IPS-20b (cell line): ENCODE measurements at regions not wholly inside any gene's neighbourhood (a gene's known extent, or its start where the extent isn't known, plus 50 kb on each side); places are given as distances from the start of the nearest gene placed in this dataset.
A peak's percentile ranks its signal among the peaks of the same experiment; 100 is the strongest.
"Not testable (repeated sequence)": the region's sequence is repeated elsewhere in the genome, so short reads cannot be mapped to it uniquely, and the experiment has no call there.

ENCODE experiments used
- H3K27ac ChIP-seq: one replicate; pipeline ENCODE4 v1.5.1; 2013; ENCODE audit warnings: low read length
- H3K27me3 ChIP-seq: 2 replicates; pipeline ENCODE4 v1.6.1; 2013; ENCODE audit warnings: mild to moderate bottlenecking, low read length, inconsistent platforms; ENCODE audit not compliant: insufficient read depth
- H3K36me3 ChIP-seq: 2 replicates; pipeline ENCODE4 v1.6.1; 2013; ENCODE audit warnings: low read depth, mild to moderate bottlenecking, inconsistent platforms, low read length, moderate library complexity; ENCODE audit not compliant: insufficient read depth
- H3K4me1 ChIP-seq: 2 replicates; pipeline ENCODE4 v1.6.1; 2013; ENCODE audit warnings: mild to moderate bottlenecking, control low read depth, inconsistent platforms, low read length, moderate library complexity; ENCODE audit not compliant: insufficient read depth
- H3K4me3 ChIP-seq: 2 replicates; pipeline ENCODE4 v1.5.1; 2013; ENCODE audit warnings: mild to moderate bottlenecking, low read length, inconsistent platforms
- H3K9ac ChIP-seq: 2 replicates; pipeline ENCODE4 v1.6.1; 2013; ENCODE audit warnings: low read depth, mild to moderate bottlenecking, inconsistent platforms, low read length, moderate library complexity
- H3K9me3 ChIP-seq: 2 replicates; pipeline ENCODE4 v1.6.1; 2013; ENCODE audit warnings: mild to moderate bottlenecking, low read depth, low read length, inconsistent platforms; ENCODE audit not compliant: insufficient read depth

DNA sequence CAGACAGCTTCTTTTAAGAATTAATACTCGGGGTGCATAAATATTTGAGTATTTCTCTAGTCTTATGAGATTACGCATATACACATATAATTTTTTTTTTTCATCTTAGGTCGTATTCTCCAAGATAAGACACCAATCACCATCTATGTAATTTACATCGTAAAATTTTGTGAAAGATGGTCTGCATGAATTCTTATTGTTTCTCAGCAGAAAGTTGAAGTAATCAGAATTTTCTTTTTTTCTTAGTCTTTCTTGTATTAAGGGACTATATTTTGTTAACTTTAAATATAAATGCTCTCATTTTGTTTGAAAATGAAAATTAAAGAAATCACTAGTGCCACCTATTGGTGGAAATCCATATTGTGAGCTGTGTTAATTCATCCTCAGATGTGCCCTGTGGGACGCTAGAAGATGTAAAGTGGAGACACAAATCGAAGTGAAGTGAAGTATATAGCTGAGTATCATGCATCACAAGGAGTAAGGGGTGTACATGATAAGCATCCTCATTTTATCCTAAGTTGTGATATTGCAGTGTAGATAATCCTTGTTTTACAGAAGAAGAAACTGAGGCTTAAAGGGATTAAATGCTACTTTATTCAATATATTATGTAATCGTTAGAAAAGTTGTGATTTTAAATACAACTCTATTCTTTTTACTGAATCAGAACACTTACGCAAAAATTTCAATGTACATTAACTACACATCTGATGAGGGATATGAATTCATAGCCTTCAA is 2084.3 kb downstream of the LRRC4C start:
- Histone ChIP-seq H3K27ac (no peak overlapping the region), H3K9ac (no peak overlapping the region), H3K4me1 (no peaks in the 10 kb centered on the region), H3K4me3 (no peak overlapping the region), H3K27me3 (no peaks in the 10 kb centered on the region), H3K36me3 (no peaks in the 10 kb centered on the region), H3K9me3 (no peaks in the 10 kb centered on the region)

DNA sequence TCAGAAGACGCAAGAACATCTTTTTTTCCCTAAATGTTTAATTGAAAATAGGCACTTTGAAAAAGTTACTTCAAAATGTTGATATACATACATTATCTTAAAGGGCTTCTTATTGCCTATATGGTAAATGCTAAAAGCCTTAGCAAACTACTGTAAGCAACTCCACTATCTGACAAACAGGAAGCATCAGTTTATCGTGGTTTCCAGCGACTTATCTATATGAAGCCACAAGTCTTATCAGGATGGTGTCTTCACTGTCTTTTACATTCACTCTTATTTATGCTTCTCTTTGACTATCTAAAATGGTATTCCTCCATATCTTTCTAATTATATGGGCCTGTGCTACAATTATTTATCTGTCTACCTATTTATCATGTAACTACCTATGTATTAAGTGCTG is 2091.9 kb downstream of the LRRC4C start:
- no peak overlapping the region for H3K4me3 ChIP-seq
- H3K27me3 ChIP-seq = no peaks in the 10 kb centered on the region
- H3K27ac ChIP-seq = no peak overlapping the region
- no peaks in the 10 kb centered on the region for H3K4me1 ChIP-seq
- H3K9me3 ChIP-seq = no peaks in the 10 kb centered on the region
- H3K9ac ChIP-seq = no peak overlapping the region
- H3K36me3 ChIP-seq = no peaks in the 10 kb centered on the region

DNA sequence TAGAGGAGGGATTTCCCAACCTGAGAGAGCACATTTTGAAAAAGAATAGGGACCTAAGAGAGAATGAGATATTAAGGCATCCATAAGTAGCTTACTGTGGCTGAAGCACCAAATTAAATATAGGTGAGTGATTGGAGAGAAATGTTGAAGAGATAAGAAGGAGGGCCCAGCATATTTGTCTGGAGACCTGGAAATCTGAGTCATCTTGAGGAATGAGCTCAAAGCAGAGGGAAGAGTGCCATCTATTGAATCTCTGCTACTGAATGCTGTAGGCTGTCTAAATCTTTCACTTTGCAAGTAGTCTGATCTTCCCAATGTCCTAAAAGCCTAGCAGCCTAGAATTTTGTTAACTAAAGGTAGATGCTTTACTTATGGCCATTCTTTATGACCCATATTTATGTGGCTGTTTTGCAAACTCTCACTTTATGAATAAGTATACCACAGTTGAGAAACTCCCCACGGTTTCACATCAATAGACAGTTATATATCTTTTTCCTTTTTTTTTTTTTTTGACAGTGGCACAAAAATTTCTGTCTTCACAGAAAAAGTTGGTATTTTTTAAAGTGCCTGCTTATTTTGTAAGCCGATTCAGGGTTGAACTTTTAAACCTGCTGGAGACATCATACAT is 2093.5 kb downstream of the LRRC4C start:
- no peak overlapping the region for H3K4me3 ChIP-seq
- H3K27me3 ChIP-seq = no peaks in the 10 kb centered on the region
- H3K4me1 ChIP-seq = no peaks in the 10 kb centered on the region
- H3K36me3 ChIP-seq = no peaks in the 10 kb centered on the region
- H3K27ac ChIP-seq = no peak overlapping the region
- no peaks in the 10 kb centered on the region for H3K9me3 ChIP-seq
- no peak overlapping the region for H3K9ac ChIP-seq

DNA sequence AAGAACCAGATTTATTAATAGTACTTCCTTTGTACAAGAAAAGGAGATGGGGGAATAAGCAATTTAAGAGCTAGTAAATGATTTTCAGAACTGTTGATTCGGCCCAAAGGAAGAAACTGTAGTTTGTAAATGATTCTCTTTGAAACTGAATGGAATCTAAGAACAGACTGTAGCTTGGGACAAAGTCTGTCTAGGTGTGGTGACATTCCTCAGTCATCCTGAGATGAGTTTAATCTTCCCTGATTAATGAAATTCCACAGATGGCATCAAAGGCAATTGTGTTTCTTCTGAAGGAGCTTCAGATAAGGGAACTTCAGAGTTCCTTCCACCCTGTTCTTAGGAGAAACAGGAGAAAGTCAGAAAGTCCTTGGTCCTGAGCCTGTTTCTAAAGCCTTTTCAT is 2095.9 kb downstream of the LRRC4C start:
- no peak overlapping the region for H3K9ac ChIP-seq
- H3K4me3 ChIP-seq = no peak overlapping the region
- no peaks in the 10 kb centered on the region for H3K27me3 ChIP-seq

DNA sequence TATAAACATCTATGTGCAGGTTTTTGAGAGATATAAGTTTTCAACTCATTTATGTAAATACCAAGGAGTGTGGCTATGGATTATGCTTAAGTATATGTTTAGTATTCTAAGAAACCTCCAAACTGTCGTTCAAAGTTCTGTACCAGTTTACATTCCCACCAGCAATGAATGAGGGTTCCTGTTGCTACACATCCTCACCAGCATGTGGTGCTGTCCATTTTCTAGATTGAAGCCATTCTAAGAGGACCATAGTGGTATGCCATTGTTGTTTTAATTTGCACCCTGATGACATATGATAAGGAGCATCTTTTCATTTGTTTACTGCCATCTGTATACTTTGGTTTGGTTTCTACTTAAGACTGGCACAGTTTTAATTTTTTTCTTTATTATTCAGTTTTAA is 2097.9 kb downstream of the LRRC4C start:
- Histone ChIP-seq H3K36me3 (no peaks in the 10 kb centered on the region), H3K27me3 (no peaks in the 10 kb centered on the region), H3K4me1 (no peaks in the 10 kb centered on the region), H3K9ac (no peak overlapping the region), H3K4me3 (no peak overlapping the region), H3K27ac (no peak overlapping the region), H3K9me3 (no peaks in the 10 kb centered on the region)

More for the DNA sequence above, 2095.9 kb downstream of the LRRC4C start:
- Histone ChIP-seq H3K36me3 (no peaks in the 10 kb centered on the region), H3K4me1 (no peaks in the 10 kb centered on the region), H3K27ac (no peak overlapping the region), H3K9me3 (no peaks in the 10 kb centered on the region)

- H3K27ac ChIP-seq = no peak overlapping the region
- no peaks in the 10 kb centered on the region for H3K27me3 ChIP-seq
- H3K4me3 ChIP-seq = 0 out of 2 replicates have a peak overlapping the region, but pooled peaks have one; percentile 13
- H3K4me1 ChIP-seq = peaks cover 8% of the 10 kb centered on the region; the same call in 1 of the 2 replicates
- no peaks in the 10 kb centered on the region for H3K36me3 ChIP-seq
- H3K9me3 ChIP-seq = peaks cover 4% of the 10 kb centered on the region; the same call in 1 of the 2 replicates
- H3K9ac ChIP-seq = no peak overlapping the region
These were observed 2113.5 kb downstream of the LRRC4C start for GRCh38 chr11:39345834-39346442.

DNA sequence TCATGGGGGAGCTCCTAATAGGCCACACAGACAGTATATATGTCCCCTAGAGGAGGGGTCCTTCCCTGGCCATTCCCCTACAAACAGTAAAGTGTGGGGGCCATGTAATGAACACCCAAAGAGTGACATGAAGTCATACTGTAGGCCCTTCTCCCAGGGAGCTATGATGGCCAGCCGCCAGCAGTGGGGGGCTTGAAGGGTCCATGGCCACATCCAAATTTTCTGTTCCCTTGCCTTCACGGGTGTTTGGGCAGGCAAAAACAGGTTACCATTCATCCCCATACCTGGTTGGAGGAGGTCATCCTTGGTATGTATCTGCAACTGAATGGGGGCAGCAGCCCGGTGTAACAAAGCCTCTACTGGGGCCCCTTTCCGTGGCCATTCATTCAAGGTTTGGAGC is 2118.0 kb downstream of the LRRC4C start:
- Histone ChIP-seq H3K27me3 (no peaks in the 10 kb centered on the region), H3K4me3 (no peak overlapping the region), H3K27ac (no peak overlapping the region)

GRCh38 chr11:39333006-39333405 is 2126.4 kb downstream of the LRRC4C start:
- H3K9me3 ChIP-seq, H3K27me3 ChIP-seq, H3K9ac ChIP-seq, H3K36me3 ChIP-seq, H3K4me1 ChIP-seq, H3K4me3 ChIP-seq, H3K27ac ChIP-seq: not testable (repeated sequence)

More for the DNA sequence above, 2118.0 kb downstream of the LRRC4C start:
- peaks cover 23% of the 10 kb centered on the region for H3K9me3 ChIP-seq
- no peaks in the 10 kb centered on the region for H3K36me3 ChIP-seq
- peaks cover 8% of the 10 kb centered on the region; the same call in 1 of the 2 replicates for H3K4me1 ChIP-seq
- no peak overlapping the region for H3K9ac ChIP-seq

- H3K4me1 ChIP-seq = peaks cover 4% of the 10 kb centered on the region; the same call in 1 of the 2 replicates
- H3K9ac ChIP-seq = no peak overlapping the region
- no peaks in the 10 kb centered on the region for H3K36me3 ChIP-seq
- H3K27me3 ChIP-seq = no peaks in the 10 kb centered on the region
- no peak overlapping the region for H3K27ac ChIP-seq
- no peak overlapping the region for H3K4me3 ChIP-seq
- no peaks in the 10 kb centered on the region for H3K9me3 ChIP-seq
These were observed 2132.2 kb downstream of the LRRC4C start for GRCh38 chr11:39327302-39327701.

- H3K36me3 ChIP-seq, H3K27ac ChIP-seq, H3K4me1 ChIP-seq, H3K9ac ChIP-seq, H3K4me3 ChIP-seq, H3K9me3 ChIP-seq, H3K27me3 ChIP-seq: not testable (repeated sequence)
These were observed 2147.6 kb downstream of the LRRC4C start for GRCh38 chr11:39311888-39312287.

DNA sequence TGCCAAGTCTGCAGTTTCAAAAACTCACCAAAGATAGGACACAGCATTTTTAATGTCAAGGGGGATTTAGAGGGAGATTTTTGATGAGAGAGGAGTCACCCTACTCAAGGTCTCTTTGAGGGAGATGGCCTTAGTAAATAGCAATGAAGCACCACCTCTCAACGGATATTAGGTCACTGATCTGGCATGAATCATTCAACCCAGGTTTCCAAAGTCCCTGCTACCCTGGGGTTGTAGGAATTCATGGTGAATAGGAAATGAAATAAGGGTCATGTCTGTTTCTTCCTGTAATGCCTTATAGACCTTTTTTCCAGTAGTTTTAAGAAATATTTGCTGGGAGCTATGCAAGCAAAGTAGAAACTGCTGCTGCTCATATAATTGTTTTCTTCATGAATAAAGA is 2154.9 kb downstream of the LRRC4C start:
- no peaks in the 10 kb centered on the region for H3K27me3 ChIP-seq
- H3K27ac ChIP-seq = no peak overlapping the region
- H3K9ac ChIP-seq = no peak overlapping the region
- H3K36me3 ChIP-seq = no peaks in the 10 kb centered on the region
- H3K4me1 ChIP-seq = no peaks in the 10 kb centered on the region
- no peaks in the 10 kb centered on the region for H3K9me3 ChIP-seq
- H3K4me3 ChIP-seq = no peak overlapping the region

DNA sequence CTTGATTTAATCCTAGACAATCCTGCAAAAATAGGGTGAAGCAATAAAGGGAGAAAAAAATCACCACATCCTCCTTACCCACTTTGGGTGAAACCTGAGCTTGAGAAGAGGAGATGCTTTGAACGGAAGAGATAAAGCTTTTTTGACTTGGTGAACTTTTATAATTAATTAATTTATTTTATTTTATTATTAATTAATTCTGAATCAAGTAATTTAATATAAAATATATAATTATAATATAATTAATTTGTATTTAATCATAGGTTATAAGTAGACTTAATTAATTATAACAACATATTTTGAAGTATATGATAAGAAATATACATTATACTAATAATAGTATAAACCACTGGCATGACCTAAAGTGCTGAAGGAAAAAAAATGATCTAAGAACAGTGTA is 2164.8 kb downstream of the LRRC4C start:
- no peak overlapping the region for H3K4me3 ChIP-seq
- no peak overlapping the region for H3K9ac ChIP-seq
- H3K27me3 ChIP-seq = no peaks in the 10 kb centered on the region
- no peaks in the 10 kb centered on the region for H3K36me3 ChIP-seq
- H3K9me3 ChIP-seq = peaks cover 10% of the 10 kb centered on the region; the same call in 1 of the 2 replicates
- H3K4me1 ChIP-seq = no peaks in the 10 kb centered on the region
- H3K27ac ChIP-seq = no peak overlapping the region
